Vagina (tissue), 2 donors: ENCODE measurements at regions not wholly inside any gene's neighbourhood (a gene's known extent, or its start where the extent isn't known, plus 50 kb on each side); places are given as distances from the start of the nearest gene placed in this dataset.

ENCODE experiments used
- CTCF ChIP-seq, 3 experiments: fragments of 450-650 bp in 2 of 3; fragments of 200-600 bp in 1 of 3; sonication (generic) in 1 of 3; IDR thresholded peaks; one replicate each; pipeline ENCODE4 v1.5.1; 2017 to 2019; ENCODE audit warnings: antibody characterized with exemption in 3 of 3, mild to moderate bottlenecking in 2 of 3, moderate library complexity in 2 of 3
- POLR2A ChIP-seq, 2 donors: fragments of 450-650 bp; IDR thresholded peaks; one replicate each; pipeline ENCODE4 v1.6.1; 2017; ENCODE audit warnings: antibody characterized with exemption in 2 of 2, mild to moderate bottlenecking in 2 of 2, moderate library complexity in 2 of 2
- POLR2AphosphoS5 ChIP-seq, 2 donors: sonication (generic); formaldehyde crosslinking; IDR thresholded peaks; one replicate each; pipeline ENCODE4 v1.9.0; 2017; ENCODE audit warnings: antibody characterized with exemption in 2 of 2, mild to moderate bottlenecking in 2 of 2, low read depth in 1 of 2; ENCODE audit not compliant: insufficient read depth in 1 of 2

DNA sequence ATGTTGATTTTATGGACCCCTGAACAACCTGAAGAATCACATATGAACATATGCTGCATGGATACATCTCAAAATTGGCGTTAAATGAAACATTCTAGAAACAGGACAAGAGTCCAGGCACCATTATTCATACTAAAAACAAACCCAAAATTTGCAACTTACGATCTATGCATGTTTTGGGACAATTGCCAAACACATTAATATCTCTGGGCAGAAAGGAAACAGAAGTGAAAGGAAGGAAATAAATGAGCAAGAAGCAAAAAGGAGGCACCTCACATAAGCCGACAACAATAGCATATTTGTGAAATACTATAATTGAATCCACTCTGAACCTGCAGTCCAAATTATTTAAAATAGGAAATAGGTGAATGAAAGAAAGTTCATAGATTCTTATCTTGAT is 1505.3 kb downstream of the AACS start:
- TF ChIP-seq POLR2AphosphoS5 (IDR thresholded peaks at IDR 0.05; ENCODE audit: insufficient read depth in 1 of 2, low read depth in 1 of 2) (no peak), POLR2A (IDR thresholded peaks at IDR 0.05) (no peak), CTCF (IDR thresholded peaks at IDR 0.05) (no peak)
